ENCODE measurements at regions not wholly inside any gene's neighbourhood (a gene's known extent, or its start where the extent isn't known, plus 50 kb on each side); places are given as distances from the start of the nearest gene placed in this dataset.

- TF ChIP-seq EZH2 (IDR thresholded peaks at IDR 0.05): no peak
- no peak for TF ChIP-seq CTCF (IDR thresholded peaks at IDR 0.05)
- no peak for TF ChIP-seq EZH2phosphoT487 (IDR thresholded peaks at IDR 0.05)
These were observed 157.1 kb downstream of the BLID start for GRCh38 chr11:121958971-121959325.
